T-helper 9 cell (primary cell): ENCODE measurements at regions not wholly inside any gene's neighbourhood (a gene's known extent, or its start where the extent isn't known, plus 50 kb on each side); places are given as distances from the start of the nearest gene placed in this dataset.

Source experiments
- DNase-seq: peaks from one replicate; pipeline ENCODE4 v3.0.0-alpha.2; 2020

- DNase-seq, result no peak
These were observed 156.9 kb downstream of the SLIT2 start for GRCh38 chr4:20408611-20409010.

- DNase-seq, result no peak
These were observed 160.4 kb downstream of the SLIT2 start for GRCh38 chr4:20412072-20412471.

- no peak for DNase-seq
These were observed 165.1 kb downstream of the SLIT2 start for GRCh38 chr4:20416800-20417199.

- DNase-seq, result no peak
These were observed 167.3 kb downstream of the SLIT2 start for GRCh38 chr4:20418861-20419451.

GRCh38 chr4:20420916-20421602 lies 169.4 kb downstream of the SLIT2 start:
- no peak for DNase-seq

- no peak for DNase-seq
These were observed 169.9 kb downstream of the SLIT2 start for GRCh38 chr4:20421603-20421985.

GRCh38 chr4:20422398-20422797 lies 170.7 kb downstream of the SLIT2 start:
- peak; percentile 3 for DNase-seq

GRCh38 chr4:20423420-20423819 lies 171.7 kb downstream of the SLIT2 start:
- no peak for DNase-seq

- no peak for DNase-seq
These were observed 174.3 kb downstream of the SLIT2 start for GRCh38 chr4:20426028-20426427.

GRCh38 chr4:20428436-20429160 lies 176.9 kb downstream of the SLIT2 start:
- DNase-seq, result no peak

GRCh38 chr4:20430259-20430941 lies 178.7 kb downstream of the SLIT2 start:
- DNase-seq, result no peak

GRCh38 chr4:20431543-20431951 lies 179.8 kb downstream of the SLIT2 start:
- no peak for DNase-seq

GRCh38 chr4:20432088-20432487 lies 180.4 kb downstream of the SLIT2 start:
- no peak for DNase-seq

- DNase-seq, result no peak
These were observed 181.5 kb downstream of the SLIT2 start for GRCh38 chr4:20433097-20433705.

- DNase-seq, result no peak
These were observed 188.5 kb downstream of the SLIT2 start for GRCh38 chr4:20440170-20440569.

GRCh38 chr4:20443015-20443805 lies 191.5 kb downstream of the SLIT2 start:
- DNase-seq, result no peak

- no peak for DNase-seq
These were observed 193.1 kb downstream of the SLIT2 start for GRCh38 chr4:20444599-20445337.

- DNase-seq, result no peak
These were observed 194.4 kb downstream of the SLIT2 start for GRCh38 chr4:20445933-20446723.

GRCh38 chr4:20447103-20447502 lies 195.4 kb downstream of the SLIT2 start:
- no peak for DNase-seq

GRCh38 chr4:20451986-20452385 lies 200.3 kb downstream of the SLIT2 start:
- DNase-seq, result no peak

- DNase-seq, result no peak
These were observed 202.8 kb downstream of the SLIT2 start for GRCh38 chr4:20454515-20454914.
